ENCODE measurements at regions not wholly inside any gene's neighbourhood (a gene's known extent, or its start where the extent isn't known, plus 50 kb on each side); places are given as distances from the start of the nearest gene placed in this dataset.
"Not testable (repeated sequence)": the region's sequence is repeated elsewhere in the genome, so short reads cannot be mapped to it uniquely, and the experiment has no call there.

GRCh38 chr9:66153021-66153725 lies 416.2 kb downstream of the FOXD4L4 start:
- TF ChIP-seq CTCF (IDR thresholded peaks at IDR 0.05; ENCODE audit: low read length); EZH2 (IDR thresholded peaks at IDR 0.05; ENCODE audit: borderline replicate concordance, low read length): not testable (repeated sequence)
